ENCODE measurements at regions not wholly inside any gene's neighbourhood (a gene's known extent, or its start where the extent isn't known, plus 50 kb on each side); places are given as distances from the start of the nearest gene placed in this dataset.
"Not testable (repeated sequence)": the region's sequence is repeated elsewhere in the genome, so short reads cannot be mapped to it uniquely, and the experiment has no call there.

GRCh38 chr3:127438951-127439350, 151.1 kb upstream of the PRR20G start:
- no peak for TF ChIP-seq CTCF (IDR thresholded peaks at IDR 0.05)
- DNase-seq (ENCODE audit: low spot score): no peak
- ATAC-seq (ENCODE audit: insufficient number of reproducible peaks, low FRiP score, low read depth): no peak

GRCh38 chr3:127438371-127438770, 150.5 kb upstream of the PRR20G start:
- no peak overlapping the region for H3K4me3 ChIP-seq
- ATAC-seq (ENCODE audit: insufficient number of reproducible peaks, low FRiP score, low read depth) (no peak), DNase-seq (ENCODE audit: low spot score) (no peak)
- no peaks in the 10 kb centered on the region for H3K9me3 ChIP-seq
- TF ChIP-seq CTCF (IDR thresholded peaks at IDR 0.05): no peak
- H3K27me3 ChIP-seq (replicated peaks; ENCODE audit: insufficient read depth): no peaks in the 10 kb centered on the region
- H3K4me1 ChIP-seq (ENCODE audit: control insufficient read depth in 1 of 2, low read depth in 2 of 2): no peaks in the 10 kb centered on the region
- H3K36me3 ChIP-seq: no peaks in the 10 kb centered on the region
- H3K27ac ChIP-seq: no peak overlapping the region

More at GRCh38 chr3:127438951-127439350, 151.1 kb upstream of the PRR20G start:
- Histone ChIP-seq H3K4me3 (no peak overlapping the region), H3K9me3 (no peaks in the 10 kb centered on the region), H3K4me1 (ENCODE audit: control insufficient read depth in 1 of 2, low read depth in 2 of 2) (no peaks in the 10 kb centered on the region), H3K27ac (no peak overlapping the region), H3K27me3 (replicated peaks; ENCODE audit: insufficient read depth) (no peaks in the 10 kb centered on the region), H3K36me3 (no peaks in the 10 kb centered on the region)

GRCh38 chr3:127435299-127435698, 147.5 kb upstream of the PRR20G start:
- H3K36me3 ChIP-seq; H3K4me3 ChIP-seq; H3K9me3 ChIP-seq; H3K27me3 ChIP-seq (replicated peaks; ENCODE audit: insufficient read depth); H3K27ac ChIP-seq; DNase-seq (ENCODE audit: low spot score); ATAC-seq (ENCODE audit: insufficient number of reproducible peaks, low FRiP score, low read depth); H3K4me1 ChIP-seq (ENCODE audit: control insufficient read depth in 1 of 2, low read depth in 2 of 2): not testable (repeated sequence)

- Histone ChIP-seq H3K27ac (no peak overlapping the region), H3K4me1 (ENCODE audit: control insufficient read depth in 1 of 2, low read depth in 2 of 2) (no peaks in the 10 kb centered on the region), H3K9me3 (no peaks in the 10 kb centered on the region), H3K36me3 (no peaks in the 10 kb centered on the region), H3K27me3 (replicated peaks; ENCODE audit: insufficient read depth) (no peaks in the 10 kb centered on the region), H3K4me3 (no peak overlapping the region)
- DNase-seq (ENCODE audit: low spot score) (no peak), ATAC-seq (ENCODE audit: insufficient number of reproducible peaks, low FRiP score, low read depth) (no peak)
- TF ChIP-seq CTCF (IDR thresholded peaks at IDR 0.05): no peak
Observed at GRCh38 chr3:127431066-127431465, 143.2 kb upstream of the PRR20G start.

GRCh38 chr3:127428344-127428997, 140.6 kb upstream of the PRR20G start:
- no peak overlapping the region for H3K4me3 ChIP-seq
- ATAC-seq (ENCODE audit: insufficient number of reproducible peaks, low FRiP score, low read depth) (no peak), DNase-seq (ENCODE audit: low spot score) (no peak)
- no peak overlapping the region for H3K27ac ChIP-seq
- H3K36me3 ChIP-seq: no peaks in the 10 kb centered on the region
- H3K9me3 ChIP-seq: no peaks in the 10 kb centered on the region
- H3K4me1 ChIP-seq (ENCODE audit: control insufficient read depth in 1 of 2, low read depth in 2 of 2): no peaks in the 10 kb centered on the region
- no peaks in the 10 kb centered on the region for H3K27me3 ChIP-seq (replicated peaks; ENCODE audit: insufficient read depth)
- no peak for TF ChIP-seq CTCF (IDR thresholded peaks at IDR 0.05)

- Histone ChIP-seq H3K27me3 (replicated peaks; ENCODE audit: insufficient read depth) (no peaks in the 10 kb centered on the region), H3K4me1 (ENCODE audit: control insufficient read depth in 1 of 2, low read depth in 2 of 2) (no peaks in the 10 kb centered on the region), H3K36me3 (no peaks in the 10 kb centered on the region), H3K4me3 (no peak overlapping the region), H3K9me3 (no peaks in the 10 kb centered on the region), H3K27ac (no peak overlapping the region)
- no peak for TF ChIP-seq CTCF (IDR thresholded peaks at IDR 0.05)
- ATAC-seq (ENCODE audit: insufficient number of reproducible peaks, low FRiP score, low read depth) (no peak), DNase-seq (ENCODE audit: low spot score) (no peak)
Observed at GRCh38 chr3:127427666-127428065, 139.8 kb upstream of the PRR20G start.

Data from thoracic aorta (tissue), 2 donors.